ENCODE measurements at regions not wholly inside any gene's neighbourhood (a gene's known extent, or its start where the extent isn't known, plus 50 kb on each side); places are given as distances from the start of the nearest gene placed in this dataset.
"Not testable (repeated sequence)": the region's sequence is repeated elsewhere in the genome, so short reads cannot be mapped to it uniquely, and the experiment has no call there.

GRCh38 chr4:49513546-49514115 is 527.6 kb downstream of the CWH43 start:
- H3K27ac ChIP-seq (ENCODE audit: low read depth, low read length); H3K18ac ChIP-seq (ENCODE audit: extremely low read depth, low read length); H3K79me2 ChIP-seq (ENCODE audit: control insufficient read depth in 1 of 2, insufficient read depth in 2 of 2, low read length in 2 of 2); H3K14ac ChIP-seq (ENCODE audit: insufficient read length); H3K27me3 ChIP-seq (replicated peaks in 1 of 4; ENCODE audit: control insufficient read depth in 3 of 4, extremely low read depth in 1 of 4, insufficient read depth in 3 of 4, low read length in 3 of 4); H3K4me3 ChIP-seq (ENCODE audit: extremely low read depth in 1 of 4, insufficient read depth in 2 of 4, low read depth in 3 of 4, low read length in 4 of 4); H3K23ac ChIP-seq (ENCODE audit: insufficient read length); H2BK12ac ChIP-seq (ENCODE audit: low read depth, low read length); H2AK5ac ChIP-seq (ENCODE audit: low read depth, low read length); H3K4ac ChIP-seq (replicated peaks; ENCODE audit: insufficient read length, low read depth, low read length); H2BK5ac ChIP-seq (ENCODE audit: low read depth, low read length); H3K56ac ChIP-seq (replicated peaks; ENCODE audit: insufficient read length, low read depth, low read length); POLR2A ChIA-PET (ENCODE audit: partially characterized antibody); H3K79me1 ChIP-seq (ENCODE audit: low read depth, low read length); H4K91ac ChIP-seq (replicated peaks; ENCODE audit: insufficient read length, low read length); H3K36me3 ChIP-seq (ENCODE audit: control insufficient read depth in 2 of 4, insufficient read depth in 4 of 4, low read length in 3 of 4); H2BK15ac ChIP-seq (ENCODE audit: low read length); DNase-seq (ENCODE audit: low read depth in 1 of 2, low spot score in 2 of 2); H3K9ac ChIP-seq (replicated peaks in 1 of 4; ENCODE audit: extremely low read depth in 1 of 4, low read depth in 3 of 4, low read length in 3 of 4); H2AFZ ChIP-seq (ENCODE audit: low read length); H4K5ac ChIP-seq (ENCODE audit: insufficient read length, low read depth, low read length); H2BK120ac ChIP-seq (replicated peaks; ENCODE audit: low read depth, low read length); H4K20me1 ChIP-seq (replicated peaks in 1 of 2; ENCODE audit: control insufficient read depth in 1 of 2, insufficient read depth in 2 of 2, low read length in 2 of 2); H3K4me2 ChIP-seq (ENCODE audit: insufficient read depth in 1 of 2, low read depth in 2 of 2, low read length in 2 of 2); H3K4me1 ChIP-seq (replicated peaks in 1 of 4; ENCODE audit: control insufficient read depth in 3 of 4, insufficient read depth in 4 of 4, low read length in 3 of 4); H3K23me2 ChIP-seq (ENCODE audit: low read depth, low read length); H2BK20ac ChIP-seq (ENCODE audit: low read length); CTCF ChIA-PET (ENCODE audit: partially characterized antibody); H4K8ac ChIP-seq (ENCODE audit: extremely low read depth, insufficient read depth, low read length); FAIRE-seq: not testable (repeated sequence)
- 87% methylated on average over 10 of the region's 11 CpGs; no CpG with 5 or more reads in 1 of the 2 experiments for WGBS, 2 experiments (ENCODE audit: extremely low coverage in 1 of 2, insufficient coverage in 1 of 2, insufficient read length in 1 of 2, insufficient replicate concordance in 2 of 2, low coverage in 1 of 2, low lambda C conversion rate in 2 of 2, missing lambda C conversion rate in 1 of 2)
- peaks cover 47 to 76% of the 10 kb centered on the region in 2 experiments for H3K9me3 ChIP-seq (ENCODE audit: insufficient read depth in 2 of 2, low read depth in 1 of 2, low read length in 1 of 2)

- H2AFZ ChIP-seq (ENCODE audit: low read length); H3K4ac ChIP-seq (replicated peaks; ENCODE audit: insufficient read length, low read depth, low read length); H2BK15ac ChIP-seq (ENCODE audit: low read length); H3K27ac ChIP-seq (ENCODE audit: low read depth, low read length); H2BK12ac ChIP-seq (ENCODE audit: low read depth, low read length); H3K79me1 ChIP-seq (ENCODE audit: low read depth, low read length); H2AK5ac ChIP-seq (ENCODE audit: low read depth, low read length); H3K79me2 ChIP-seq (ENCODE audit: control insufficient read depth in 1 of 2, insufficient read depth in 2 of 2, low read length in 2 of 2); H3K18ac ChIP-seq (ENCODE audit: extremely low read depth, low read length); H2BK120ac ChIP-seq (replicated peaks; ENCODE audit: low read depth, low read length); CTCF ChIA-PET (ENCODE audit: partially characterized antibody); H4K20me1 ChIP-seq (replicated peaks in 1 of 2; ENCODE audit: control insufficient read depth in 1 of 2, insufficient read depth in 2 of 2, low read length in 2 of 2); H3K4me3 ChIP-seq (ENCODE audit: extremely low read depth in 1 of 4, insufficient read depth in 2 of 4, low read depth in 3 of 4, low read length in 4 of 4); H3K56ac ChIP-seq (replicated peaks; ENCODE audit: insufficient read length, low read depth, low read length); H3K23ac ChIP-seq (ENCODE audit: insufficient read length); H3K36me3 ChIP-seq (ENCODE audit: control insufficient read depth in 2 of 4, insufficient read depth in 4 of 4, low read length in 3 of 4); H3K9ac ChIP-seq (replicated peaks in 1 of 4; ENCODE audit: extremely low read depth in 1 of 4, low read depth in 3 of 4, low read length in 3 of 4); H3K4me2 ChIP-seq (ENCODE audit: insufficient read depth in 1 of 2, low read depth in 2 of 2, low read length in 2 of 2); H3K4me1 ChIP-seq (replicated peaks in 1 of 4; ENCODE audit: control insufficient read depth in 3 of 4, insufficient read depth in 4 of 4, low read length in 3 of 4); H3K14ac ChIP-seq (ENCODE audit: insufficient read length); POLR2A ChIA-PET (ENCODE audit: partially characterized antibody); H4K5ac ChIP-seq (ENCODE audit: insufficient read length, low read depth, low read length); H4K91ac ChIP-seq (replicated peaks; ENCODE audit: insufficient read length, low read length); H3K23me2 ChIP-seq (ENCODE audit: low read depth, low read length); H2BK5ac ChIP-seq (ENCODE audit: low read depth, low read length); H4K8ac ChIP-seq (ENCODE audit: extremely low read depth, insufficient read depth, low read length); FAIRE-seq; H3K27me3 ChIP-seq (replicated peaks in 1 of 4; ENCODE audit: control insufficient read depth in 3 of 4, extremely low read depth in 1 of 4, insufficient read depth in 3 of 4, low read length in 3 of 4); H2BK20ac ChIP-seq (ENCODE audit: low read length): not testable (repeated sequence)
- DNase-seq (ENCODE audit: low read depth in 1 of 2, low spot score in 2 of 2) = peak in 1 of 2 experiments; percentile 46
- peaks cover 50 to 81% of the 10 kb centered on the region in 2 experiments for H3K9me3 ChIP-seq (ENCODE audit: insufficient read depth in 2 of 2, low read depth in 1 of 2, low read length in 1 of 2)
- WGBS, 2 experiments (ENCODE audit: extremely low coverage in 1 of 2, insufficient coverage in 1 of 2, insufficient read length in 1 of 2, insufficient replicate concordance in 2 of 2, low coverage in 1 of 2, low lambda C conversion rate in 2 of 2, missing lambda C conversion rate in 1 of 2) = 88 to 100% methylated on average over 1 to 17 of the region's 18 CpGs
These were observed 528.2 kb downstream of the CWH43 start for GRCh38 chr4:49514171-49514699.

All from H1 (cell line).